Ascending aorta (tissue), 2 donors: ENCODE measurements at regions not wholly inside any gene's neighbourhood (a gene's known extent, or its start where the extent isn't known, plus 50 kb on each side); places are given as distances from the start of the nearest gene placed in this dataset.
"Not testable (repeated sequence)": the region's sequence is repeated elsewhere in the genome, so short reads cannot be mapped to it uniquely, and the experiment has no call there.

Source experiments
- DNase-seq, 2 donors: peaks; one replicate each; pipeline ENCODE4 v3.0.0-alpha.2; 2019; ENCODE audit warnings: low spot score in 2 of 2
- H3K27ac ChIP-seq, 2 donors: fragments of 200-600 bp; sonication (generic); one replicate each; pipeline ENCODE4 v1.5.1; 2016 to 2017; ENCODE audit warnings: mild to moderate bottlenecking in 1 of 2
- H3K27me3 ChIP-seq: fragments of 200-600 bp; sonication (generic); one replicate; pipeline ENCODE4 v1.5.1; 2017
- H3K36me3 ChIP-seq, 2 donors: fragments of 200-600 bp; sonication (generic); one replicate each; pipeline ENCODE4 v1.5.1; 2016
- H3K4me1 ChIP-seq, 2 donors: fragments of 200-600 bp; sonication (generic); one replicate each; pipeline ENCODE4 v1.5.1; 2016 to 2017; ENCODE audit warnings: mild to moderate bottlenecking in 1 of 2
- H3K4me3 ChIP-seq, 2 donors: fragments of 200-600 bp; sonication (generic); one replicate each; pipeline ENCODE4 v1.5.1; 2016 to 2017; ENCODE audit warnings: mild to moderate bottlenecking in 1 of 2
- H3K9me3 ChIP-seq, 2 donors: fragments of 200-600 bp; sonication (generic); one replicate each; pipeline ENCODE4 v1.5.1; 2016
- CTCF ChIP-seq, 3 experiments: fragments of 200-600 bp in 2 of 3; fragments of 450-650 bp in 1 of 3; sonication (generic) in 2 of 3; IDR thresholded peaks; one replicate each; pipeline ENCODE4 v1.5.1; 2016 to 2019; ENCODE audit warnings: antibody characterized with exemption in 3 of 3, mild to moderate bottlenecking in 1 of 3, moderate library complexity in 1 of 3
- intact Hi-C: fragments of 100-400 bp; cut with DNase I; formaldehyde crosslinking; loops from one replicate; pipeline ENCODE4 v1.15.1; 2023

- TF ChIP-seq CTCF (IDR thresholded peaks at IDR 0.05), result no peak
- DNase-seq, result no peak
- Histone ChIP-seq H3K9me3 (no peaks in the 10 kb centered on the region), H3K4me3 (no peak overlapping the region), H3K27ac (peak overlapping the region; percentile 86 to 88), H3K27me3 (no peaks in the 10 kb centered on the region), H3K36me3 (no peaks in the 10 kb centered on the region), H3K4me1 (peaks cover 17 to 35% of the 10 kb centered on the region in 2 donors)
- intact Hi-C loops, result loop anchor here (2.0 to 5.0 kb wide), 3 partner anchors 67 to 135 kb away; no protein-coding TSS in a partner anchor
Observed at GRCh38 chr9:617445-618085, 223.9 kb upstream of the DMRT1 start.

GRCh38 chr9:618478-618877 lies 223.0 kb upstream of the DMRT1 start:
- peaks cover 17 to 35% of the 10 kb centered on the region in 2 donors for H3K4me1 ChIP-seq
- no peak for TF ChIP-seq CTCF (IDR thresholded peaks at IDR 0.05)
- no peaks in the 10 kb centered on the region for H3K9me3 ChIP-seq
- no peak overlapping the region for H3K4me3 ChIP-seq
- no peaks in the 10 kb centered on the region for H3K27me3 ChIP-seq
- no peaks in the 10 kb centered on the region for H3K36me3 ChIP-seq
- DNase-seq, result no peak
- H3K27ac ChIP-seq, result peak overlapping the region; percentile 86 to 88
- intact Hi-C loops, result loop anchor here (2.0 to 5.0 kb wide), 2 partner anchors 66 to 119 kb away; no protein-coding TSS in a partner anchor

GRCh38 chr9:621201-621855 lies 220.2 kb upstream of the DMRT1 start:
- intact Hi-C loops, result no loop called here
- no peak overlapping the region for H3K4me3 ChIP-seq
- no peak for DNase-seq
- peaks cover 17 to 44% of the 10 kb centered on the region in 2 donors for H3K4me1 ChIP-seq
- no peaks in the 10 kb centered on the region for H3K36me3 ChIP-seq
- H3K27ac ChIP-seq, result peak overlapping the region; percentile 57 to 88
- H3K27me3 ChIP-seq, result no peaks in the 10 kb centered on the region
- no peaks in the 10 kb centered on the region for H3K9me3 ChIP-seq
- no peak for TF ChIP-seq CTCF (IDR thresholded peaks at IDR 0.05)

GRCh38 chr9:624935-625500 lies 216.5 kb upstream of the DMRT1 start:
- no peaks in the 10 kb centered on the region for H3K27me3 ChIP-seq
- no peak for TF ChIP-seq CTCF (IDR thresholded peaks at IDR 0.05)
- H3K9me3 ChIP-seq, result no peaks in the 10 kb centered on the region
- DNase-seq, result no peak
- no peaks in the 10 kb centered on the region for H3K36me3 ChIP-seq
- intact Hi-C loops, result loop anchor here (2.0 kb wide), 1 partner anchor 16 kb away; no protein-coding TSS in a partner anchor
- H3K4me3 ChIP-seq, result no peak overlapping the region
- H3K4me1 ChIP-seq, result peaks cover 11 to 41% of the 10 kb centered on the region in 2 donors
- H3K27ac ChIP-seq, result peak overlapping the region; percentile 85 to 88

- TF ChIP-seq CTCF (IDR thresholded peaks at IDR 0.05), result no peak
- DNase-seq, result no peak
- H3K4me1 ChIP-seq, result peaks cover 11 to 41% of the 10 kb centered on the region in 2 donors
Observed at GRCh38 chr9:625613-626012, 215.9 kb upstream of the DMRT1 start.

GRCh38 chr9:626114-626513 lies 215.4 kb upstream of the DMRT1 start:
- not testable (repeated sequence) for H3K36me3 ChIP-seq, H3K27me3 ChIP-seq, H3K9me3 ChIP-seq
- DNase-seq, result peak in 1 of 2 donors; percentile 71
- H3K4me1 ChIP-seq, result peaks cover 11 to 41% of the 10 kb centered on the region in 2 donors
- H3K27ac ChIP-seq, result peak overlapping the region; percentile 85 to 88
- intact Hi-C loops, result loop anchor here (2.0 kb wide), 1 partner anchor 51 kb away; no protein-coding TSS in a partner anchor
- H3K4me3 ChIP-seq, result peak overlapping the region; percentile 4 to 30

More at GRCh38 chr9:625613-626012, 215.9 kb upstream of the DMRT1 start:
- intact Hi-C loops, result loop anchor here (2.0 kb wide), 2 partner anchors 15 to 51 kb away; no protein-coding TSS in a partner anchor
- H3K4me3 ChIP-seq, result peak overlapping the region in 1 of 2 donors; percentile 30
- no peaks in the 10 kb centered on the region for H3K27me3 ChIP-seq
- H3K9me3 ChIP-seq, result no peaks in the 10 kb centered on the region
- no peaks in the 10 kb centered on the region for H3K36me3 ChIP-seq
- peak overlapping the region; percentile 85 to 88 for H3K27ac ChIP-seq
